Adrenal gland (tissue), 9 donors: ENCODE measurements at regions not wholly inside any gene's neighbourhood (a gene's known extent, or its start where the extent isn't known, plus 50 kb on each side); places are given as distances from the start of the nearest gene placed in this dataset.
"Not testable (repeated sequence)": the region's sequence is repeated elsewhere in the genome, so short reads cannot be mapped to it uniquely, and the experiment has no call there.

Experiments used
- DNase-seq, 7 donors: peaks; one replicate each; pipeline ENCODE4 v3.0.0-alpha.2; 2019 to 2020
- H3K27ac ChIP-seq, 5 donors: fragments of 200-600 bp; sonication (generic) in 4 of 5; 1 replicate in 3 of 5; 2 replicates in 2 of 5; pipeline versions ENCODE4 v1.5.1 to v1.8.0; 2016 to 2020; ENCODE audit warnings: mild to moderate bottlenecking in 1 of 5
- H3K27me3 ChIP-seq: fragments of 200-600 bp; 2 replicates; pipeline ENCODE4 v1.8.0; 2021
- H3K36me3 ChIP-seq, 2 donors: fragments of 200-600 bp; replicated peaks in 1 of 2; 1 replicate in 1 of 2; 2 replicates in 1 of 2; pipeline versions ENCODE4 v1.5.1 to v1.8.0; 2018 to 2022
- H3K4me1 ChIP-seq, 2 donors: fragments of 200-600 bp; replicated peaks in 1 of 2; 1 replicate in 1 of 2; 2 replicates in 1 of 2; pipeline versions ENCODE4 v1.5.1 to v1.8.0; 2018 to 2021
- H3K4me3 ChIP-seq, 4 donors: fragments of 200-600 bp; sonication (generic) in 3 of 4; one replicate each; pipeline ENCODE4 v1.5.1; 2016 to 2018
- H3K9me3 ChIP-seq, 3 donors: fragments of 200-600 bp; sonication (generic) in 1 of 3; replicated peaks in 1 of 3; 1 replicate in 2 of 3; 2 replicates in 1 of 3; pipeline versions ENCODE4 v1.5.1 to v1.8.0; 2016 to 2021
- POLR2A ChIP-seq, 2 donors: fragments of 450-650 bp; IDR thresholded peaks; one replicate each; pipeline ENCODE4 v1.6.1; 2017; ENCODE audit warnings: antibody characterized with exemption in 2 of 2, mild to moderate bottlenecking in 2 of 2, moderate library complexity in 1 of 2
- WGBS, 4 donors: extraction: QIAGEN DNeasy Blood & Tissue Kit in 2 of 4; methylation state at CpG; one replicate each; pipeline versions ENCODE4 v1.1.5 to v1.1.7; 2013 to 2017; 5-methylcytosine and 5-hydroxymethylcytosine counted together
- intact Hi-C, 2 donors: fragments of 100-400 bp; cut with DNase I; formaldehyde crosslinking; loops; one replicate each; pipeline versions ENCODE4 v1.14.1 to v1.15.0; 2022 to 2023
- TF ChIP-seq, protein P1 (sequence below), 6 experiments: fragments of 450-650 bp in 4 of 6; fragments of 200-600 bp in 2 of 6; sonication (generic) in 1 of 6; IDR thresholded peaks; 1 replicate in 5 of 6; 2 replicates in 1 of 6; pipeline versions ENCODE4 v1.5.1 to v1.8.0; 2016 to 2021; ENCODE audit warnings: antibody characterized with exemption in 6 of 6, mild to moderate bottlenecking in 2 of 6, moderate library complexity in 1 of 6
- donor health status: healthy with polysubstance abuse.
- donor health status: Bipolar disorder and iron deficiency.
- donor health status: DM: yes; HTN: yes; CAD: no.
- donor health status: DM: no; HTN: no; CAD: no.
- donor health status: DM: no; HTN: no; CAD: no.

GRCh38 chr4:135485371-135485770 lies 1283.8 kb upstream of the PABPC4L start:
- H3K27ac ChIP-seq = no peak overlapping the region
- TF ChIP-seq, protein P1, sequence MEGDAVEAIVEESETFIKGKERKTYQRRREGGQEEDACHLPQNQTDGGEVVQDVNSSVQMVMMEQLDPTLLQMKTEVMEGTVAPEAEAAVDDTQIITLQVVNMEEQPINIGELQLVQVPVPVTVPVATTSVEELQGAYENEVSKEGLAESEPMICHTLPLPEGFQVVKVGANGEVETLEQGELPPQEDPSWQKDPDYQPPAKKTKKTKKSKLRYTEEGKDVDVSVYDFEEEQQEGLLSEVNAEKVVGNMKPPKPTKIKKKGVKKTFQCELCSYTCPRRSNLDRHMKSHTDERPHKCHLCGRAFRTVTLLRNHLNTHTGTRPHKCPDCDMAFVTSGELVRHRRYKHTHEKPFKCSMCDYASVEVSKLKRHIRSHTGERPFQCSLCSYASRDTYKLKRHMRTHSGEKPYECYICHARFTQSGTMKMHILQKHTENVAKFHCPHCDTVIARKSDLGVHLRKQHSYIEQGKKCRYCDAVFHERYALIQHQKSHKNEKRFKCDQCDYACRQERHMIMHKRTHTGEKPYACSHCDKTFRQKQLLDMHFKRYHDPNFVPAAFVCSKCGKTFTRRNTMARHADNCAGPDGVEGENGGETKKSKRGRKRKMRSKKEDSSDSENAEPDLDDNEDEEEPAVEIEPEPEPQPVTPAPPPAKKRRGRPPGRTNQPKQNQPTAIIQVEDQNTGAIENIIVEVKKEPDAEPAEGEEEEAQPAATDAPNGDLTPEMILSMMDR (IDR thresholded peaks at IDR 0.05) = no peak
- TF ChIP-seq POLR2A (IDR thresholded peaks at IDR 0.05) = no peak
- H3K4me1 ChIP-seq = no peaks in the 10 kb centered on the region
- 51 to 74% (median 61%) methylated on average over 4 of the region's 4 CpGs for WGBS, 4 donors
- H3K27me3 ChIP-seq = no peaks in the 10 kb centered on the region
- intact Hi-C loops = no loop called here
- H3K4me3 ChIP-seq = no peak overlapping the region
- DNase-seq = no peak
- no peaks in the 10 kb centered on the region for H3K36me3 ChIP-seq
- peaks cover 0 to 5% (median 0%) of the 10 kb centered on the region in 3 donors for H3K9me3 ChIP-seq

- intact Hi-C loops = no loop called here
- H3K4me3 ChIP-seq = no peak overlapping the region
- H3K36me3 ChIP-seq = no peaks in the 10 kb centered on the region
- no peak overlapping the region for H3K27ac ChIP-seq
- no peaks in the 10 kb centered on the region for H3K4me1 ChIP-seq
- no peak for DNase-seq
- H3K9me3 ChIP-seq = no peaks in the 10 kb centered on the region
- H3K27me3 ChIP-seq = no peaks in the 10 kb centered on the region
- WGBS, 4 donors = 65 to 89% (median 73%) methylated on average over 2 of the region's 2 CpGs
- TF ChIP-seq, protein P1 (IDR thresholded peaks at IDR 0.05) = no peak
- no peak for TF ChIP-seq POLR2A (IDR thresholded peaks at IDR 0.05)
Measured at GRCh38 chr4:135476272-135476671, 1274.7 kb upstream of the PABPC4L start.

DNA sequence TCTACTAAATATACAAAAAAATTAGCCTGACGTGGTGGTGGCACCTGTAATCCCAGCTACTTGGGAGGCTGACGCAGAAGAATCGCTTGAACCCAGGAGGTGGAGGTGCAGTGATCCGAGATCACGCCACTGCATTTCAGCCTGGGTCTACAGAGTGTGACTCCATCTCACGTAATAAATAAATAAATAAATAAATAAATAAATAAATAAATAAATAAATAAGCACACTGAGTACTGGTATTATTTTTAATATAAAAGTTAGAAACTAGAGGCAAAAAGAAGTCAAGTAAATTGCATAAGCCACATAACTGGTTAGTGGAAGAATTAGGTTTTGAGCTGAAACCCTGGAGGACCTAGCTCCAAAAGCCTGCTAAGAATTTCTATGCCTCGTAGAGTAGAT lies 1262.7 kb upstream of the PABPC4L start:
- no peak overlapping the region for H3K27ac ChIP-seq
- H3K27me3 ChIP-seq = no peaks in the 10 kb centered on the region
- H3K36me3 ChIP-seq = no peaks in the 10 kb centered on the region
- H3K4me3 ChIP-seq = no peak overlapping the region
- H3K9me3 ChIP-seq = no peaks in the 10 kb centered on the region
- H3K4me1 ChIP-seq = no peaks in the 10 kb centered on the region
- DNase-seq = no peak
- intact Hi-C loops = no loop called here
- TF ChIP-seq, protein P1 (IDR thresholded peaks at IDR 0.05) = no peak
- no peak for TF ChIP-seq POLR2A (IDR thresholded peaks at IDR 0.05)
- WGBS, 4 donors = 71 to 80% (median 78%) methylated on average over 7 of the region's 7 CpGs

DNA sequence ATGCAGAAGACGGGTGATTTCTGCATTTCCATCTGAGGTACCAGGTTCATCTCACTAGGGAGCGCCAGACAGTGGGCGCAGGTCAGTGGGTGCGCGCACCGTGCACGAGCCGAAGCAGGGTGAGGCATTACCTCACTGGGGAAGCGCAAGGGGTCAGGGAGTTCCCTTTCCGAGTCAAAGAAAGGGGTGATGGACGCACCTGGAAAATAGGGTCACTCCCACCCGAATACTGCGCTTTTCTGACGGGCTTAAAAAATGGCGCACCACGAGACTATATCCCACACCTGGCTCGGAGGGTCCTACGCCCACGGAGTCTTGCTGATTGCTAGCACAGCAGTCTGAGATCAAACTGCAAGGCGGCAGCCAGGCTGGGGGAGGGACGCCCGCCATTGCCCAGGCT lies 1246.0 kb upstream of the PABPC4L start:
- H3K9me3 ChIP-seq, H3K4me3 ChIP-seq, H3K4me1 ChIP-seq, DNase-seq, H3K36me3 ChIP-seq, H3K27ac ChIP-seq, H3K27me3 ChIP-seq, intact Hi-C loops: not testable (repeated sequence)
- WGBS, 4 donors = 89 to 95% (median 93%) methylated on average over 21 to 22 of the region's 22 CpGs

- peaks cover 0 to 6% (median 0%) of the 10 kb centered on the region in 3 donors for H3K9me3 ChIP-seq
- intact Hi-C loops = no loop called here
- no peak for TF ChIP-seq POLR2A (IDR thresholded peaks at IDR 0.05)
- TF ChIP-seq, protein P1 (IDR thresholded peaks at IDR 0.05) = no peak
- no peaks in the 10 kb centered on the region for H3K36me3 ChIP-seq
- no peak overlapping the region for H3K27ac ChIP-seq
- DNase-seq = no peak
- no peak overlapping the region for H3K4me3 ChIP-seq
- no peaks in the 10 kb centered on the region for H3K4me1 ChIP-seq
- WGBS, 4 donors = 65 to 76% (median 68%) methylated on average over 2 of the region's 2 CpGs
- H3K27me3 ChIP-seq = no peaks in the 10 kb centered on the region
Measured at GRCh38 chr4:135434936-135435335, 1233.3 kb upstream of the PABPC4L start.
